Astrocyte of the cerebellum (primary cell): ENCODE measurements at regions not wholly inside any gene's neighbourhood (a gene's known extent, or its start where the extent isn't known, plus 50 kb on each side); places are given as distances from the start of the nearest gene placed in this dataset.

Experiments used
- DNase-seq: peaks from one replicate; pipeline ENCODE4 v3.0.0-alpha.2; 2011; ENCODE audit warnings: low read depth
- H3K4me3 ChIP-seq: 2 replicates; pipeline ENCODE4 v1.5.1; 2011; ENCODE audit warnings: mild to moderate bottlenecking, low read depth, low read length, moderate library complexity
- CTCF ChIP-seq: IDR thresholded peaks from 2 replicates; pipeline ENCODE4 v1.5.1; 2012; ENCODE audit warnings: low read length, low read depth, moderate library complexity, mild to moderate bottlenecking; ENCODE audit errors: missing control alignments
- in situ Hi-C: cut with HindIII; loops from 2 replicates; pipeline ENCODE4 v1.10.0; 2017; ENCODE audit warnings: low sequenced_read_pairs

GRCh38 chr13:74755065-74755464, 620.9 kb upstream of the KLF12 start:
- in situ Hi-C loops = no loop called here
- no peak for DNase-seq
- TF ChIP-seq CTCF = no peak
- H3K4me3 ChIP-seq = no peak overlapping the region

GRCh38 chr13:74751739-74752138, 617.5 kb upstream of the KLF12 start:
- TF ChIP-seq CTCF = no peak
- H3K4me3 ChIP-seq = no peak overlapping the region
- in situ Hi-C loops = no loop called here
- DNase-seq = no peak

- no peak for DNase-seq
- in situ Hi-C loops = no loop called here
These were observed 613.2 kb upstream of the KLF12 start for GRCh38 chr13:74747186-74747955.

DNA sequence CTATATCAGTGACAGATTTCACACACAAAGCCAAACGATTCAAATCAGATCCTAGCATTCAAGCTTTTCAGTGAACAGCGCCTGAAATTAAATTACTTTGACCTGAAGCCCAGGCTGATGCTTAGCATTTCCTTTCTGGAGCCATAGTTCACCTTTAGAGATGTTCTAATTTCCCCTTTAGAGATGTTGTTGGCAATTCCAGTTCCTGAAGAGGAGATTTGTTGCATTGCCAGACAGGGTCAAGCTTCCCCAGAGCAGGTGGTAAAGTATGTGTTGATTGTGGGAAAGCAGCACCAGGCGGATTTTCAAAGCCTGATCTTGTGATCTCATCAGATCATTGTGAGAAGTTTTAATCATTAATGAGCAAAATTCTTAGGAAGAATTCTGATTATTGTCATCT, 609.8 kb upstream of the KLF12 start:
- no peak overlapping the region for H3K4me3 ChIP-seq
- no peak for TF ChIP-seq CTCF
- no peak for DNase-seq
- in situ Hi-C loops = no loop called here

More at GRCh38 chr13:74747186-74747955, 613.2 kb upstream of the KLF12 start:
- no peak overlapping the region for H3K4me3 ChIP-seq
- no peak for TF ChIP-seq CTCF

DNA sequence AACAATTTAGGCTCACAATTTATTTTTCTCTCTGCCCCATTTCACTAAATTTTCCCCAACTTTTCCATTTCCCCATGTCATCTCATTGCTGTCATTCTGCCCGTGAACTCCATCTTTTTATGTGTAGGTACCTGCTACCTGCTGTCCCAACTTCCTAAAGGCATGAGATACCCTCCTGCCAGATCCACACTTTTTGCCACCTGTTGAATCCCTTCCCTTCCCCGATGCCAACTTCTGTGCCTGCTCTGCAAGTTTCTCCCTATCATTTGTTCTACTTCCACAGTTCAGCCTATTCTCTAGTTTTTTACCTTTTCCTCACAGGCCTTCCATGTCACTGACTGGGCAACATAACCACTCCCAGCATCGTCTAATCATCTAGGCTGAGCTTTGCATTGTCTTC, 607.5 kb upstream of the KLF12 start:
- no peak overlapping the region for H3K4me3 ChIP-seq
- no peak for DNase-seq
- no peak for TF ChIP-seq CTCF
- in situ Hi-C loops = no loop called here

GRCh38 chr13:74732736-74733385, 598.7 kb upstream of the KLF12 start:
- TF ChIP-seq CTCF = no peak
- in situ Hi-C loops = no loop called here
- H3K4me3 ChIP-seq = no peak overlapping the region
- no peak for DNase-seq
